OCI-LY1 (cell line): ENCODE measurements at regions not wholly inside any gene's neighbourhood (a gene's known extent, or its start where the extent isn't known, plus 50 kb on each side); places are given as distances from the start of the nearest gene placed in this dataset.

Experiments
- H2AFZ ChIP-seq: fragments of 200-600 bp; sonication (generic), shearing (Covaris generic); 2 replicates; pipeline ENCODE4 v1.6.0; 2014; ENCODE audit warnings: antibody characterized with exemption, mild to moderate bottlenecking, low read length
- H3F3A ChIP-seq: fragments of 200-600 bp; sonication (generic), shearing (Covaris generic); 2 replicates; pipeline ENCODE4 v1.6.0; 2014; ENCODE audit warnings: mild to moderate bottlenecking, antibody characterized with exemption, low read length, moderate library complexity; ENCODE audit not compliant: insufficient read depth
- H3K27ac ChIP-seq: fragments of 200-600 bp; sonication (generic); 2 replicates; pipeline ENCODE4 v1.5.1; 2014; ENCODE audit warnings: low read length, mixed run types, mild to moderate bottlenecking, low read depth; ENCODE audit not compliant: poor library complexity, severe bottlenecking
- H3K27me3 ChIP-seq: fragments of 200-600 bp; sonication (generic); 2 replicates; pipeline ENCODE4 v1.6.0; 2014; ENCODE audit warnings: antibody characterized with exemption, mild to moderate bottlenecking, low read length, moderate library complexity; ENCODE audit not compliant: insufficient read depth
- H3K36me3 ChIP-seq: fragments of 200-600 bp; sonication (generic); 2 replicates; pipeline ENCODE4 v1.6.1; 2014; ENCODE audit warnings: mild to moderate bottlenecking, antibody characterized with exemption, low read length, moderate library complexity, mixed read lengths; ENCODE audit not compliant: insufficient read depth
- H3K4me1 ChIP-seq: fragments of 200-600 bp; sonication (generic); 2 replicates; pipeline ENCODE4 v1.5.1; 2014; ENCODE audit warnings: mild to moderate bottlenecking, low read length, moderate library complexity; ENCODE audit not compliant: insufficient read depth, severe bottlenecking
- H3K4me2 ChIP-seq: fragments of 200-600 bp; sonication (generic), shearing (Covaris generic); 2 replicates; pipeline ENCODE4 v1.6.1; 2014; ENCODE audit warnings: low read length
- H3K4me3 ChIP-seq: fragments of 200-600 bp; sonication (generic); 2 replicates; pipeline ENCODE4 v1.5.1; 2014; ENCODE audit warnings: low read length, low read depth, mild to moderate bottlenecking, mixed read lengths; ENCODE audit not compliant: poor library complexity, severe bottlenecking
- H3K79me2 ChIP-seq: fragments of 200-600 bp; shearing (Covaris generic); 2 replicates; pipeline ENCODE4 v1.6.1; 2016; ENCODE audit warnings: mixed run types, low read length, mixed read lengths; ENCODE audit not compliant: insufficient read depth
- H3K9ac ChIP-seq: fragments of 200-600 bp; sonication (generic), shearing (Covaris generic); 2 replicates; pipeline ENCODE4 v1.6.1; 2014; ENCODE audit warnings: mild to moderate bottlenecking, low read length, mixed read lengths
- H3K9me2 ChIP-seq: fragments of 200-600 bp; sonication (generic), shearing (Covaris generic); 2 replicates; pipeline ENCODE4 v1.6.1; 2014; ENCODE audit warnings: low read depth, mild to moderate bottlenecking, low read length, mixed read lengths
- H3K9me3 ChIP-seq: fragments of 200-600 bp; shearing (Covaris generic); 2 replicates; pipeline ENCODE4 v1.6.1; 2014; ENCODE audit warnings: low read length, mixed read lengths
- H4K20me1 ChIP-seq: fragments of 200-600 bp; sonication (generic), shearing (Covaris generic); 2 replicates; pipeline ENCODE4 v1.6.0; 2016; ENCODE audit warnings: mild to moderate bottlenecking, low read length; ENCODE audit not compliant: insufficient read depth
- EZH2 ChIP-seq: fragments of 200-600 bp; sonication (generic), shearing (Covaris generic); IDR thresholded peaks from 2 replicates; pipeline ENCODE4 v1.8.0; 2017; ENCODE audit warnings: borderline replicate concordance, mixed run types, mild to moderate bottlenecking, antibody characterized with exemption, low read length, moderate library complexity, mixed read lengths
- TF ChIP-seq, protein P1 (sequence below): fragments of 200-600 bp; sonication (generic), shearing (Covaris generic); IDR thresholded peaks from 2 replicates; pipeline ENCODE4 v1.5.1; 2017; ENCODE audit warnings: mild to moderate bottlenecking, antibody characterized with exemption, low read length, moderate library complexity, mixed read lengths

DNA sequence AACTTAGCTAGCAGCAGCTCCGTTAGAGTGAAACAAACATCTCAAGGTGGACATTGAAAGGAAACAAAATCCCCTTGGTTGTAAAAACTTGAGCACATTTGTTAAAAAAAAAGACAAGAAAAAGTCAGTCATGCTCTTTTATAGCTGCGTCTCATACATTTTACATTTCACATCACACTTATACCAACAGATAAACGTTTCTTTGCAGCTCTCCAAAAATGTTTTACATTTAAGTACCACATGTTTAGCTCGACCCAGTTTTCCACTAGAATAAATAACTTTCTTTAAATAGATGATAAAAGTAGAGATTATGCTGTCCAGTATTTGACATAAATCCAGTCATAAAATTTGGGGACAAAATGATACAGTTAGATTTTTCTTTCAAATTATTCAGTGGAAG lies 297.0 kb upstream of the ST6GAL2 start:
- Histone ChIP-seq H2AFZ (no peak overlapping the region), H3K79me2 (no peaks in the 10 kb centered on the region), H3K4me2 (no peak overlapping the region), H3K9me2 (no peaks in the 10 kb centered on the region), H3F3A (no peaks in the 10 kb centered on the region), H3K4me1 (no peaks in the 10 kb centered on the region), H3K27ac (no peak overlapping the region), H3K9me3 (no peaks in the 10 kb centered on the region), H4K20me1 (no peaks in the 10 kb centered on the region), H3K36me3 (no peaks in the 10 kb centered on the region), H3K4me3 (no peak overlapping the region), H3K27me3 (no peaks in the 10 kb centered on the region; the same call in 1 of the 2 replicates), H3K9ac (no peak overlapping the region)
- no peak for TF ChIP-seq EZH2
- TF ChIP-seq, protein P1, sequence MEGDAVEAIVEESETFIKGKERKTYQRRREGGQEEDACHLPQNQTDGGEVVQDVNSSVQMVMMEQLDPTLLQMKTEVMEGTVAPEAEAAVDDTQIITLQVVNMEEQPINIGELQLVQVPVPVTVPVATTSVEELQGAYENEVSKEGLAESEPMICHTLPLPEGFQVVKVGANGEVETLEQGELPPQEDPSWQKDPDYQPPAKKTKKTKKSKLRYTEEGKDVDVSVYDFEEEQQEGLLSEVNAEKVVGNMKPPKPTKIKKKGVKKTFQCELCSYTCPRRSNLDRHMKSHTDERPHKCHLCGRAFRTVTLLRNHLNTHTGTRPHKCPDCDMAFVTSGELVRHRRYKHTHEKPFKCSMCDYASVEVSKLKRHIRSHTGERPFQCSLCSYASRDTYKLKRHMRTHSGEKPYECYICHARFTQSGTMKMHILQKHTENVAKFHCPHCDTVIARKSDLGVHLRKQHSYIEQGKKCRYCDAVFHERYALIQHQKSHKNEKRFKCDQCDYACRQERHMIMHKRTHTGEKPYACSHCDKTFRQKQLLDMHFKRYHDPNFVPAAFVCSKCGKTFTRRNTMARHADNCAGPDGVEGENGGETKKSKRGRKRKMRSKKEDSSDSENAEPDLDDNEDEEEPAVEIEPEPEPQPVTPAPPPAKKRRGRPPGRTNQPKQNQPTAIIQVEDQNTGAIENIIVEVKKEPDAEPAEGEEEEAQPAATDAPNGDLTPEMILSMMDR, result no peak

DNA sequence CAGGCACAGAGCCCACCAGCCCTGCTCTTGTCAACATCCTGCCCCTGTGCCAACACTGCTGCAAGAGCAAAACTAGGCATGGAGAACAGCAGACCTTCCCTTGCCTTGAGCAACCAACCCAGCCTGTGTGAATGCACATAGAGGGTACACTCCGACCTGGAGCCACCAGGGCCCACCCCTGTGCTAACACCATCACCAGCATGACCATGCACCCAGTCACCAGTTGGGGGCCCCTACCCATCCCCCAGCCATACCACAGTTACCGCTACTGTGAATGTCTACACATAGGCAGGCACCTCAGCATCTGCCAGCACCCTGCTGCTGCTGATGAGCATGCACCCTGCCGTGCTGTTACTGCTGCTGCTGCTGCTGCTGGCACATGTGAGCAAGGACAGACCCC lies 301.9 kb upstream of the ST6GAL2 start:
- Histone ChIP-seq H3K36me3 (no peaks in the 10 kb centered on the region), H3K9me2 (no peaks in the 10 kb centered on the region), H3K4me2 (no peak overlapping the region), H3K9ac (no peak overlapping the region), H3K4me1 (no peaks in the 10 kb centered on the region), H3K79me2 (no peaks in the 10 kb centered on the region), H3K27ac (no peak overlapping the region), H3F3A (no peaks in the 10 kb centered on the region), H2AFZ (no peak overlapping the region), H4K20me1 (no peaks in the 10 kb centered on the region), H3K4me3 (no peak overlapping the region), H3K9me3 (no peaks in the 10 kb centered on the region), H3K27me3 (no peaks in the 10 kb centered on the region)
- TF ChIP-seq, protein P1, result no peak
- no peak for TF ChIP-seq EZH2

DNA sequence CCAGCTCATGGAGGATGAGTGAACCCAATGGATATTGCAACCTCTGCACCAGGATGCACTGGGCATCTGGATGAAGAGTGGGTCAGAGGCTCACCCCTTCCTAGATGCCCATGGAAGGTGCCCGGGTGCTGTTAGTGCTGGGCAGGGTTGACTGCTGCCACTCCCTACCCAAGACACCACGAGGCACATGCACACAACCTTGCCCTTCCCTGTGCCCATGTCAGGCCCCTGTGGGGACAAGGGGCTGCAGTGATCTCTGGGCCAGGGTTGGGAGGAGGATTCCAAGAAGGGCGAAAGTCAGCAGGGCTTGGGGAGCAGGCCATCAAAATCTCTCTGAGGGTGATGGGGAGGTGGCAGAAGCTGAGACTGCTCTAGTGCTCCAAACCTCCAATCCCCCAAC lies 309.7 kb upstream of the ST6GAL2 start:
- TF ChIP-seq, protein P1, result no peak
- TF ChIP-seq EZH2, result no peak

More for the DNA sequence above, 309.7 kb upstream of the ST6GAL2 start:
- Histone ChIP-seq H3K9me3 (no peaks in the 10 kb centered on the region), H3K9ac (no peak overlapping the region), H3K4me1 (no peaks in the 10 kb centered on the region), H3K27ac (no peak overlapping the region), H3K27me3 (no peaks in the 10 kb centered on the region), H3K4me2 (no peak overlapping the region), H3F3A (no peaks in the 10 kb centered on the region), H3K9me2 (no peaks in the 10 kb centered on the region), H4K20me1 (no peaks in the 10 kb centered on the region), H3K4me3 (no peak overlapping the region), H2AFZ (no peak overlapping the region), H3K79me2 (no peaks in the 10 kb centered on the region), H3K36me3 (no peaks in the 10 kb centered on the region)
